Ovary (tissue), 3 donors: ENCODE measurements at regions not wholly inside any gene's neighbourhood (a gene's known extent, or its start where the extent isn't known, plus 50 kb on each side); places are given as distances from the start of the nearest gene placed in this dataset.

Source experiments
- EP300 ChIP-seq: sonication (generic); formaldehyde crosslinking; IDR thresholded peaks from one replicate; pipeline ENCODE4 v1.6.1; 2017; ENCODE audit warnings: antibody characterized with exemption
- POLR2A ChIP-seq: fragments of 450-650 bp; IDR thresholded peaks from one replicate; pipeline ENCODE4 v1.6.1; 2017; ENCODE audit warnings: antibody characterized with exemption, mild to moderate bottlenecking, moderate library complexity
- TF ChIP-seq, protein P1 (sequence below), 3 donors: fragments of 450-650 bp in 2 of 3; fragments of 200-600 bp in 1 of 3; IDR thresholded peaks; one replicate each; pipeline versions ENCODE4 v1.5.1 to v1.8.0; 2016 to 2022; ENCODE audit warnings: antibody characterized with exemption in 3 of 3, mild to moderate bottlenecking in 1 of 3
- donor health status: DM: no; HTN: no; CAD: no.

DNA sequence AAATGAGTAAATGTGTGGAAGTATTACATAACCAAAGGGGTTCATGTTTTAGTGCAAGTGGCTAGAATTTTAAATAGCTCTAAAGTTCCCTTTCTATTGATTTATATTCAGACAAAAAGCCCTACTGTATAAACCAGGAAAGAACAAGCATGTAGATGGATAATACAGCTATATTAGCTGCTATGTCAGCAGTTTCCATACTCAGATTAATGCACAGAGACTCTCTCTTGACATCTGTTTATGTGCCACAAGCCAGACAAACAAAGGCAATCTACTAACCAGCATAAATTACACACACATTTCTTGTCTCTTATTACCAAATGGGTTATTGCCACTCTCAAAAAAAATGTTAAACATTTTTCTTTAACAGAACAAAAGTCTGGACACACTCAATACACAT lies 760.1 kb upstream of the NECTIN3 start:
- TF ChIP-seq, protein P1, sequence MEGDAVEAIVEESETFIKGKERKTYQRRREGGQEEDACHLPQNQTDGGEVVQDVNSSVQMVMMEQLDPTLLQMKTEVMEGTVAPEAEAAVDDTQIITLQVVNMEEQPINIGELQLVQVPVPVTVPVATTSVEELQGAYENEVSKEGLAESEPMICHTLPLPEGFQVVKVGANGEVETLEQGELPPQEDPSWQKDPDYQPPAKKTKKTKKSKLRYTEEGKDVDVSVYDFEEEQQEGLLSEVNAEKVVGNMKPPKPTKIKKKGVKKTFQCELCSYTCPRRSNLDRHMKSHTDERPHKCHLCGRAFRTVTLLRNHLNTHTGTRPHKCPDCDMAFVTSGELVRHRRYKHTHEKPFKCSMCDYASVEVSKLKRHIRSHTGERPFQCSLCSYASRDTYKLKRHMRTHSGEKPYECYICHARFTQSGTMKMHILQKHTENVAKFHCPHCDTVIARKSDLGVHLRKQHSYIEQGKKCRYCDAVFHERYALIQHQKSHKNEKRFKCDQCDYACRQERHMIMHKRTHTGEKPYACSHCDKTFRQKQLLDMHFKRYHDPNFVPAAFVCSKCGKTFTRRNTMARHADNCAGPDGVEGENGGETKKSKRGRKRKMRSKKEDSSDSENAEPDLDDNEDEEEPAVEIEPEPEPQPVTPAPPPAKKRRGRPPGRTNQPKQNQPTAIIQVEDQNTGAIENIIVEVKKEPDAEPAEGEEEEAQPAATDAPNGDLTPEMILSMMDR (IDR thresholded peaks at IDR 0.05), result no peak
- no peak for TF ChIP-seq POLR2A
- no peak for TF ChIP-seq EP300
